Spleen (tissue), 11 donors: ENCODE measurements at regions not wholly inside any gene's neighbourhood (a gene's known extent, or its start where the extent isn't known, plus 50 kb on each side); places are given as distances from the start of the nearest gene placed in this dataset.

ENCODE experiments used
- DNase-seq: peaks from one replicate; pipeline ENCODE4 v3.0.0-alpha.2; 2020
- H3K27ac ChIP-seq, 8 donors: fragments of 200-600 bp; sonication (generic) in 7 of 8; 1 replicate in 4 of 8; 2 replicates in 4 of 8; pipeline versions ENCODE4 v1.5.0 to v1.8.0; 2016 to 2021; ENCODE audit warnings: inconsistent platforms in 4 of 8, mild to moderate bottlenecking in 4 of 8, moderate library complexity in 1 of 8
- H3K27me3 ChIP-seq, 7 donors: fragments of 200-600 bp; sonication (generic) in 6 of 7; replicated peaks in 1 of 7; 1 replicate in 4 of 7; 2 replicates in 3 of 7; pipeline versions ENCODE4 v1.5.0 to v1.8.0; 2016 to 2021; ENCODE audit warnings: inconsistent platforms in 3 of 7, mild to moderate bottlenecking in 1 of 7
- H3K36me3 ChIP-seq, 6 donors: fragments of 200-600 bp; sonication (generic) in 5 of 6; 1 replicate in 4 of 6; 2 replicates in 2 of 6; pipeline versions ENCODE4 v1.5.0 to v1.8.0; 2016 to 2021; ENCODE audit warnings: inconsistent platforms in 2 of 6
- H3K4me1 ChIP-seq, 6 donors: fragments of 200-600 bp; sonication (generic) in 5 of 6; 1 replicate in 3 of 6; 2 replicates in 3 of 6; pipeline versions ENCODE4 v1.5.0 to v1.8.0; 2016 to 2021; ENCODE audit warnings: inconsistent platforms in 3 of 6
- H3K4me3 ChIP-seq, 8 donors: fragments of 200-600 bp; sonication (generic) in 7 of 8; 1 replicate in 4 of 8; 2 replicates in 4 of 8; pipeline versions ENCODE4 v1.5.0 to v1.8.0; 2016 to 2021; ENCODE audit warnings: inconsistent platforms in 4 of 8, mild to moderate bottlenecking in 4 of 8, moderate library complexity in 2 of 8
- H3K9me3 ChIP-seq, 8 donors: fragments of 200-600 bp; sonication (generic) in 7 of 8; 1 replicate in 4 of 8; 2 replicates in 4 of 8; pipeline versions ENCODE4 v1.5.0 to v1.8.0; 2016 to 2021; ENCODE audit warnings: inconsistent platforms in 4 of 8
- CTCF ChIP-seq, 11 experiments: fragments of 200-600 bp in 7 of 11; fragments of 450-650 bp in 4 of 11; sonication (generic) in 4 of 11; IDR thresholded peaks in 8 of 11; conservative IDR thresholded peaks in 3 of 11; 1 replicate in 7 of 11; 2 replicates in 4 of 11; pipeline versions ENCODE4 v1.4.0 to v1.8.0; 2016 to 2021; ENCODE audit warnings: antibody characterized with exemption in 11 of 11, inconsistent platforms in 4 of 11, mild to moderate bottlenecking in 1 of 11
- POLR2A ChIP-seq, 3 donors: fragments of 450-650 bp; IDR thresholded peaks; one replicate each; pipeline ENCODE4 v1.5.1; 2017; ENCODE audit warnings: antibody characterized with exemption in 3 of 3, mild to moderate bottlenecking in 1 of 3
- POLR2AphosphoS5 ChIP-seq, 3 donors: sonication (generic); formaldehyde crosslinking; IDR thresholded peaks; one replicate each; pipeline ENCODE4 v1.5.1; 2017; ENCODE audit warnings: antibody characterized with exemption in 3 of 3
- WGBS, 5 donors: extraction: QIAGEN DNeasy Blood & Tissue Kit in 3 of 5; methylation state at CpG; one replicate each; pipeline versions ENCODE4 v1.1.5 to v1.1.7; 2013 to 2018; 5-methylcytosine and 5-hydroxymethylcytosine counted together
- intact Hi-C: fragments of 100-400 bp; cut with DNase I; formaldehyde crosslinking; loops from one replicate; pipeline ENCODE4 v1.15.0; 2023; ENCODE audit warnings: low total_unique reads
- donor health status: healthy with polysubstance abuse.
- donor health status: DM: no; HTN: no; CAD: no; lungs with moderate emphysema.
- donor health status: DM: no; HTN: no; CAD: no.
- donor health status: Bipolar disorder and iron deficiency.
- donor health status: healthy.
- donor health status: DM: no; HTN: no; CAD: no.
- donor health status: DM: yes; HTN: yes; CAD: no.

- peak; percentile 70 for DNase-seq
- Histone ChIP-seq H3K27ac (peak overlapping the region in 2 of 8 donors; percentile 26 to 68), H3K36me3 (no peaks in the 10 kb centered on the region), H3K4me3 (no peak overlapping the region), H3K9me3 (no peaks in the 10 kb centered on the region), H3K27me3 (peaks cover 0 to 38% (median 0%) of the 10 kb centered on the region in 7 donors), H3K4me1 (peaks cover 15 to 69% (median 53%) of the 10 kb centered on the region in 6 donors)
- WGBS, 5 donors = 86 to 95% (median 92%) methylated on average over 11 of the region's 11 CpGs
- TF ChIP-seq CTCF (IDR thresholded peaks at IDR 0.05 in 8 of 11, conservative IDR thresholded peaks at IDR 0.05 in 3 of 11) (no peak), POLR2AphosphoS5 (IDR thresholded peaks at IDR 0.05) (no peak), POLR2A (IDR thresholded peaks at IDR 0.05) (no peak)
- intact Hi-C loops = no loop called here
Observed at GRCh38 chr17:77844681-77845080, 113.8 kb upstream of the TNRC6C start.

- H3K4me1 ChIP-seq = peaks cover 15 to 60% (median 46%) of the 10 kb centered on the region in 6 donors
- 65 to 74% (median 66%) methylated on average over 14 to 19 of the region's 19 CpGs for whole genome bisulfite sequencing, 5 donors
- H3K27ac ChIP-seq = peak overlapping the region in 1 of 8 donors; percentile 9
- H3K4me3 ChIP-seq = no peak overlapping the region
- no peaks in the 10 kb centered on the region for H3K9me3 ChIP-seq
- H3K27me3 ChIP-seq = peaks cover 0 to 36% (median 0%) of the 10 kb centered on the region in 7 donors
- intact Hi-C loops = no loop called here
- peak; percentile 64 for DNase-seq
- no peaks in the 10 kb centered on the region for H3K36me3 ChIP-seq
- TF ChIP-seq CTCF (IDR thresholded peaks at IDR 0.05 in 8 of 11, conservative IDR thresholded peaks at IDR 0.05 in 3 of 11) (no peak), POLR2A (IDR thresholded peaks at IDR 0.05) (no peak), POLR2AphosphoS5 (IDR thresholded peaks at IDR 0.05) (no peak)
Observed at GRCh38 chr17:77845541-77846225, 112.8 kb upstream of the TNRC6C start.

- WGBS, 5 donors = 15 to 43% (median 18%) methylated on average over 3 to 5 of the region's 5 CpGs
- H3K4me3 ChIP-seq = no peak overlapping the region
- TF ChIP-seq CTCF (IDR thresholded peaks at IDR 0.05 in 8 of 11, conservative IDR thresholded peaks at IDR 0.05 in 3 of 11) = no peak
- TF ChIP-seq POLR2AphosphoS5 (IDR thresholded peaks at IDR 0.05) = peak in 2 of 3 donors; percentile 18 to 54
- intact Hi-C loops = no loop called here
- peaks cover 0 to 36% (median 0%) of the 10 kb centered on the region in 7 donors for H3K27me3 ChIP-seq
- H3K27ac ChIP-seq = peak overlapping the region in 1 of 8 donors; percentile 9
- H3K36me3 ChIP-seq = no peaks in the 10 kb centered on the region
- DNase-seq = peak; percentile 72
- H3K4me1 ChIP-seq = peaks cover 15 to 58% (median 46%) of the 10 kb centered on the region in 6 donors
- no peaks in the 10 kb centered on the region for H3K9me3 ChIP-seq
Observed at GRCh38 chr17:77846531-77847085, 111.9 kb upstream of the TNRC6C start.
